Tibial nerve (tissue), 4 donors: ENCODE measurements at regions not wholly inside any gene's neighbourhood (a gene's known extent, or its start where the extent isn't known, plus 50 kb on each side); places are given as distances from the start of the nearest gene placed in this dataset.

ENCODE experiments used
- CTCF ChIP-seq, 5 experiments: fragments of 200-600 bp in 3 of 5; fragments of 450-650 bp in 2 of 5; sonication (generic) in 3 of 5; IDR thresholded peaks; one replicate each; pipeline ENCODE4 v1.5.1; 2016 to 2019; ENCODE audit warnings: antibody characterized with exemption in 5 of 5, mild to moderate bottlenecking in 3 of 5, moderate library complexity in 2 of 5
- EP300 ChIP-seq, 2 donors: sonication (generic); formaldehyde crosslinking; IDR thresholded peaks; one replicate each; pipeline ENCODE4 v1.6.1; 2017; ENCODE audit warnings: antibody characterized with exemption in 2 of 2, mild to moderate bottlenecking in 1 of 2
- POLR2A ChIP-seq, 2 donors: fragments of 450-650 bp; IDR thresholded peaks; one replicate each; pipeline ENCODE4 v1.6.1; 2017; ENCODE audit warnings: antibody characterized with exemption in 2 of 2, mild to moderate bottlenecking in 2 of 2, moderate library complexity in 2 of 2

GRCh38 chrX:40245488-40246071, 147.8 kb upstream of the BCOR start:
- no peak for TF ChIP-seq CTCF (IDR thresholded peaks at IDR 0.05)
- no peak for TF ChIP-seq EP300 (IDR thresholded peaks at IDR 0.05)
- no peak for TF ChIP-seq POLR2A (IDR thresholded peaks at IDR 0.05)
